ENCODE measurements at regions not wholly inside any gene's neighbourhood (a gene's known extent, or its start where the extent isn't known, plus 50 kb on each side); places are given as distances from the start of the nearest gene placed in this dataset.

GRCh38 chr15:100769975-100770340, 109.7 kb upstream of the ALDH1A3 start:
- TF ChIP-seq CTCF (IDR thresholded peaks at IDR 0.05; ENCODE audit: insufficient read depth, low read depth, low read length), result no peak
- TF ChIP-seq EZH2 (IDR thresholded peaks at IDR 0.05; ENCODE audit: insufficient read depth, low read length), result no peak
